Neural crest cell (in vitro differentiated cells): ENCODE measurements at regions not wholly inside any gene's neighbourhood (a gene's known extent, or its start where the extent isn't known, plus 50 kb on each side); places are given as distances from the start of the nearest gene placed in this dataset.
A peak's percentile ranks its signal among the peaks of the same experiment; 100 is the strongest.

Experiments
- DNase-seq: peaks from one replicate; pipeline ENCODE4 v3.0.0; 2021; ENCODE audit warnings: low read depth, mixed read lengths, low spot score
- H3K27ac Mint-ChIP-seq: one replicate; pipeline ENCODE4 v1.8.0; 2021; ENCODE audit warnings: mild to moderate bottlenecking, mixed read lengths; ENCODE audit not compliant: unreplicated experiment
- H3K27me3 Mint-ChIP-seq: 2 replicates; pipeline ENCODE4 v1.8.0; 2021; ENCODE audit warnings: low read depth, mild to moderate bottlenecking, mixed read lengths
- H3K36me3 Mint-ChIP-seq: 2 replicates; pipeline ENCODE4 v1.8.0; 2021; ENCODE audit warnings: low read depth, mild to moderate bottlenecking, mixed read lengths
- H3K4me1 Mint-ChIP-seq: 2 replicates; pipeline ENCODE4 v1.8.0; 2021; ENCODE audit warnings: mixed read lengths
- H3K4me3 Mint-ChIP-seq: one replicate; pipeline ENCODE4 v1.8.0; 2021; ENCODE audit warnings: mild to moderate bottlenecking, mixed read lengths
- H3K9me3 Mint-ChIP-seq: 2 replicates; pipeline ENCODE4 v1.8.0; 2021; ENCODE audit warnings: mixed read lengths
- TF ChIP-seq, protein P1 (sequence below): fragments of 200-600 bp; sonication (generic); conservative IDR thresholded peaks from 2 replicates; pipeline ENCODE4 v1.5.0; 2021; ENCODE audit warnings: antibody characterized with exemption, mild to moderate bottlenecking

DNA sequence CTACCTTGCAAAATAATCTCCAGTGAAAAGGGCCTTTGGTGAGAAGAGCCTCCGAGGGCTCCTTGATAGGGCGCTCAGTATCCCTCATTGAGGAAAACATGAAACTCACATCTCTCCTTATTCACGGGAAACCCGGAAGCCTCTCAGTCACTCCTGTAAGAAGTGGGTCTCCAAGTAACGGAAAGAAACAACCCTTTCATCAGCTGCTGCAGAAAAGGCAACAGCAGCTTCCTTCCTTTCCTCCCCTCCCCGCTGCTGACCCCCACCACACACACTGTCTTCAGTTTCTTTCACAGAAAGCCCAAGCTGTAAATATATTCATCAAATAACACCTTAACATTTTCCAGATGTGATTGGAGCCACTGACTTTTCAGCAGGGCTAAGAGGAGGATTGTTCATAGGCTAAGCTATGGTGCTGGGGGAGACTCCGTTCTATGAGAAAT is 81.4 kb downstream of the C9orf152 start:
- Mint-ChIP-seq H3K9me3 (no peaks in the 10 kb centered on the region), H3K4me3 (peak overlapping the region; percentile 87), H3K27ac (peak overlapping the region; percentile 88)

DNA sequence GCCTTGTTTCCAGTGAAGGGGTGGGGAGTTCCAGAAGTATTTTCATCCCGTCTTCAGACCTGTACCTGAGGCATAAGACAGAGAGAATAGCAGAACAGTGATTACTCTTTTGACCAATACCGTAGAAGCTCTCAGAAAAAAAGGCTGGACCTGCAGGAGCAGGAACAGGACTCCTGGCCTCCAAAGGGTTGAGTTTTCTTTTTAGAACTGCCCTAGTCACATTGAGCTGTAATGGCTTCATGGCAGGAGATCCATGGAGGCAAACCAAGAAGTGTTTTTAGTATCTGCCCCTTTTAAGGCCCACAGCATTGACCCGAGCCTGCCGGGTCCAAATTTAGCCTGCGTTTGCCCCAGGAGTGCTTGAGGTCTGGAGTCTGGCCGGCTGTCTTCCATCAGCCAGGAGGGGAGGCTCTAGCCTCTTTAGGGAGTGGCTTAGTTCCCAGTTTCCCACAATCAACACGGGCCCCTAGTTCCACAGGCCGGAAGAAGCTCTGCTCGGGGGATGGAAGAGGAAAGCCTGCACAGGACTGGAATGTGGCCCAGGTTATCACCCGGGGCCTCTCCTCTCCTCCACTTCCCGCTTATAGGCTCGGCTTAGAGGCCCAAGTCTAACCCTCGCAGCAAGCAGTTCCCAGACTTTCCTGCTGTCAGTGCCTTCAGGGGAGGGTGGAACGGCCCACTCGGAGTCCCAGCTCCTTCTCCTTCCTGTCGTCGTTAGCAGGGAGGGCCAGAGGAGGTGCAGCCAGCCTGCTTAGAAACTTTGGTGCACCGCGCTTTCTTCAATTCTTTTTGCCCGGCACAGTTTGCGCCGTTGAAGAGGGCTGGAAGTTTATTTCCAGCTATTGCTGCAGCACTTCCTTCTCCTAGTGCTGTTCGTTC is 80.7 kb downstream of the C9orf152 start:
- H3K36me3 Mint-ChIP-seq: peaks cover 3% of the 10 kb centered on the region
- H3K4me1 Mint-ChIP-seq: peaks cover 90% of the 10 kb centered on the region
- no peaks in the 10 kb centered on the region for H3K27me3 Mint-ChIP-seq
- peak overlapping the region; percentile 87 for H3K4me3 Mint-ChIP-seq
- no peak for DNase-seq
- peak overlapping the region; percentile 88 for H3K27ac Mint-ChIP-seq
- no peaks in the 10 kb centered on the region for H3K9me3 Mint-ChIP-seq
- TF ChIP-seq, protein P1, sequence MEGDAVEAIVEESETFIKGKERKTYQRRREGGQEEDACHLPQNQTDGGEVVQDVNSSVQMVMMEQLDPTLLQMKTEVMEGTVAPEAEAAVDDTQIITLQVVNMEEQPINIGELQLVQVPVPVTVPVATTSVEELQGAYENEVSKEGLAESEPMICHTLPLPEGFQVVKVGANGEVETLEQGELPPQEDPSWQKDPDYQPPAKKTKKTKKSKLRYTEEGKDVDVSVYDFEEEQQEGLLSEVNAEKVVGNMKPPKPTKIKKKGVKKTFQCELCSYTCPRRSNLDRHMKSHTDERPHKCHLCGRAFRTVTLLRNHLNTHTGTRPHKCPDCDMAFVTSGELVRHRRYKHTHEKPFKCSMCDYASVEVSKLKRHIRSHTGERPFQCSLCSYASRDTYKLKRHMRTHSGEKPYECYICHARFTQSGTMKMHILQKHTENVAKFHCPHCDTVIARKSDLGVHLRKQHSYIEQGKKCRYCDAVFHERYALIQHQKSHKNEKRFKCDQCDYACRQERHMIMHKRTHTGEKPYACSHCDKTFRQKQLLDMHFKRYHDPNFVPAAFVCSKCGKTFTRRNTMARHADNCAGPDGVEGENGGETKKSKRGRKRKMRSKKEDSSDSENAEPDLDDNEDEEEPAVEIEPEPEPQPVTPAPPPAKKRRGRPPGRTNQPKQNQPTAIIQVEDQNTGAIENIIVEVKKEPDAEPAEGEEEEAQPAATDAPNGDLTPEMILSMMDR: no peak

More for the DNA sequence above, 81.4 kb downstream of the C9orf152 start:
- Mint-ChIP-seq H3K27me3 (no peaks in the 10 kb centered on the region), H3K36me3 (no peaks in the 10 kb centered on the region), H3K4me1 (peaks cover 86% of the 10 kb centered on the region)
- DNase-seq: no peak
- TF ChIP-seq, protein P1: no peak

DNA sequence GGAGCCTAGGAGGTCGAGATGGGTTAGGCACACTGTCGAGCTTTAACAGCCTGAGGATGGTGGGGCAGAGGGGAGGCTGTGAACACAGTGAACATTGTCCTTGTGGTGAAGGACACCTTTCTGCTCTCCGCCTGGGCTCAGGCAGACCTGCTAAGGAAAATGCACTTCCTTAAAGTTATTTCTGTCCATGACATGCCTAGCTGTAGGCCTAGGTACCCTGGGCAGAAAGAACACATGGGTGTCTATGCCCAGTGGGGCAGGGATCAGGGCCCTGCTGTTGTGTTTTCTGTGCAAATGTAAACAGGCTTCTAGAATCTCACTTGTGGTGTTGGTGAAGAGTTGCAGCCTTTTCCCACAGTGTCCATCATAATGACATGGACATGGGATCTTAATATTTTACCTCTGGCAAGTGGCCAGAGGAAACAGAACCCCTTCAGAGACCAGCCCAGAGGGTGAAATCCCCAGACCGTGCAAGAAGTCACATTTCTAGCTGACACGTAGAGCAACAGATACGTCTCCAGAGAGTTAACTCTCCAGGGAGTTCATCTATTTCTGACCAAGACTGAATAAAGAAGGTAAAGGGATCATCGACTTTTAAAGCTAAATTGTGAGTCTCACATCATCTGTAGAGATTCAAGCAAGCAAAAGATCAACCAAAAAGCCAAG is 79.2 kb downstream of the C9orf152 start:
- Mint-ChIP-seq H3K36me3 (peaks cover 3% of the 10 kb centered on the region), H3K27ac (peak overlapping the region; percentile 70), H3K4me3 (peak overlapping the region; percentile 66), H3K9me3 (no peaks in the 10 kb centered on the region), H3K4me1 (peaks cover 88% of the 10 kb centered on the region), H3K27me3 (no peaks in the 10 kb centered on the region)
- TF ChIP-seq, protein P1: no peak
- DNase-seq: no peak

DNA sequence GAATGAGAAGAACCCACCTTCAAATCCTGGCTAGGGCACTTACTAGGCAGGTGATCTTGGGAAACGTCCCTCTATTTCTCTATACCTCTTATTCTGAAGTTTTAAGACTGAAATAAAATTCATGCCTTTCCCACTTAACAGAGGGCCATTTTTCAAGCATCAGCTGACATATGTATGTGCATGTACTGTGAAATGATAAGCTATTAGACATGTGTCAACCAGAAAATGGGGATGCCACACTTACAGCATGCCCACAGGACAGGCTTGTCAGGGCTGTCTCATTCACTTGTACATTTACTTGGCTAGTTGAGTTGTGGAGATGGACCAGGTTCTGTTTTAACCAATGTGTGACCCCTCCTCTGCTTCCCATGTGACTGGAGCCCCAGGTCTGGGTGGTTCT is 78.5 kb downstream of the C9orf152 start:
- TF ChIP-seq, protein P1: no peak
- DNase-seq: no peak
- no peak overlapping the region for H3K27ac Mint-ChIP-seq
- H3K4me1 Mint-ChIP-seq: peaks cover 82% of the 10 kb centered on the region
- peaks cover 3% of the 10 kb centered on the region for H3K36me3 Mint-ChIP-seq
- H3K4me3 Mint-ChIP-seq: no peak overlapping the region
- no peaks in the 10 kb centered on the region for H3K9me3 Mint-ChIP-seq
- H3K27me3 Mint-ChIP-seq: no peaks in the 10 kb centered on the region

DNA sequence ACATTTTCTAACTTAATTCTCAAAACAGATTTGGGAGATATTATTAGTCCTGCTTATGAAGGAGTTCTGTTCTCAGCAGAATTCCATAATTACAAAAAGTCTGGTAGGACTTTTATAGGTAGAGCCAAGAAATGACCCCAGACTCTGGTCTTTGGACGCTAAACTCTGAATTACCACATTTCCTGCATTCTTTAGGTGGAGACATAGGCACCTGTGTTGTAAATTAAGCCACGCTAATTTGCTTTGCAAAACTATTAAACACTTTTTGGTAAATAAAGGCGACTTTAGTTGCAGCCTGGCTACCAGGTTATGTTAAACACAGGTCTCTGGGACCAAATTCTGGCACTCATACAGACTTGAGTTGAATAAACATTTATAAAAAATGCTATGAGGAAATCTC is 77.7 kb downstream of the C9orf152 start:
- Mint-ChIP-seq H3K27ac (no peak overlapping the region), H3K36me3 (peaks cover 3% of the 10 kb centered on the region), H3K27me3 (no peaks in the 10 kb centered on the region), H3K4me1 (peaks cover 74% of the 10 kb centered on the region), H3K9me3 (no peaks in the 10 kb centered on the region), H3K4me3 (no peak overlapping the region)
- TF ChIP-seq, protein P1: no peak
- DNase-seq: no peak
